ENCODE measurements at regions not wholly inside any gene's neighbourhood (a gene's known extent, or its start where the extent isn't known, plus 50 kb on each side); places are given as distances from the start of the nearest gene placed in this dataset.

GRCh38 chr2:21270083-21270491, 146.3 kb downstream of the TDRD15 start:
- no peak for DNase-seq (ENCODE audit: low spot score)
- TF ChIP-seq CTCF (IDR thresholded peaks at IDR 0.05; ENCODE audit: extremely low read depth, missing control alignments): no peak

GRCh38 chr2:21270708-21271122, 146.9 kb downstream of the TDRD15 start:
- DNase-seq (ENCODE audit: low spot score): no peak
- TF ChIP-seq CTCF (IDR thresholded peaks at IDR 0.05; ENCODE audit: extremely low read depth, missing control alignments): no peak

GRCh38 chr2:21276163-21276562, 152.4 kb downstream of the TDRD15 start:
- no peak for DNase-seq (ENCODE audit: low spot score)
- no peak for TF ChIP-seq CTCF (IDR thresholded peaks at IDR 0.05; ENCODE audit: extremely low read depth, missing control alignments)

GRCh38 chr2:21277068-21278056, 153.6 kb downstream of the TDRD15 start:
- TF ChIP-seq CTCF (IDR thresholded peaks at IDR 0.05; ENCODE audit: extremely low read depth, missing control alignments): no peak
- DNase-seq (ENCODE audit: low spot score): no peak

- TF ChIP-seq CTCF (IDR thresholded peaks at IDR 0.05; ENCODE audit: extremely low read depth, missing control alignments): no peak
- DNase-seq (ENCODE audit: low spot score): no peak
Measured at GRCh38 chr2:21279525-21279924, 155.8 kb downstream of the TDRD15 start.

GRCh38 chr2:21280793-21281192, 157.0 kb downstream of the TDRD15 start:
- no peak for TF ChIP-seq CTCF (IDR thresholded peaks at IDR 0.05; ENCODE audit: extremely low read depth, missing control alignments)
- no peak for DNase-seq (ENCODE audit: low spot score)

GRCh38 chr2:21281384-21281783, 157.6 kb downstream of the TDRD15 start:
- TF ChIP-seq CTCF (IDR thresholded peaks at IDR 0.05; ENCODE audit: extremely low read depth, missing control alignments): no peak
- no peak for DNase-seq (ENCODE audit: low spot score)

Measured in GM20000 (cell line).